Activated naive CD4-positive, alpha-beta T cell treated with anti-CD3 and anti-CD28 coated beads for 36 hours (primary cell): ENCODE measurements at regions not wholly inside any gene's neighbourhood (a gene's known extent, or its start where the extent isn't known, plus 50 kb on each side); places are given as distances from the start of the nearest gene placed in this dataset.
"Not testable (repeated sequence)": the region's sequence is repeated elsewhere in the genome, so short reads cannot be mapped to it uniquely, and the experiment has no call there.

Experiments used
- CTCF ChIA-PET: fragments of 350-600 bp; sonication (Branson Sonifier 250); formaldehyde crosslinking; loops from one replicate; lab custom pipeline; 2021; ENCODE audit warnings: antibody characterized with exemption; lab: Charles Lee
- DNase-seq: peaks from one replicate; pipeline ENCODE4 v3.0.0-alpha.2; 2020
- H3K27ac Mint-ChIP-seq: one replicate; pipeline ENCODE4 v1.8.0; 2021; ENCODE audit warnings: mild to moderate bottlenecking, mixed read lengths
- H3K27me3 Mint-ChIP-seq: one replicate; pipeline ENCODE4 v1.8.0; 2021; ENCODE audit warnings: low read depth, mixed read lengths
- H3K36me3 Mint-ChIP-seq: one replicate; pipeline ENCODE4 v1.8.0; 2021; ENCODE audit warnings: low read depth, mixed read lengths
- H3K4me1 Mint-ChIP-seq: one replicate; pipeline ENCODE4 v1.8.0; 2021; ENCODE audit warnings: low read depth, mixed read lengths
- H3K4me3 Mint-ChIP-seq: one replicate; pipeline ENCODE4 v1.8.0; 2021; ENCODE audit warnings: mild to moderate bottlenecking, moderate library complexity, mixed read lengths
- H3K9me3 Mint-ChIP-seq: one replicate; pipeline ENCODE4 v1.8.0; 2021; ENCODE audit warnings: mixed read lengths
- intact Hi-C: fragments of 100-400 bp; cut with micrococcal nuclease; formaldehyde crosslinking; loops from one replicate; pipeline ENCODE4 v1.15.1; 2023

DNA sequence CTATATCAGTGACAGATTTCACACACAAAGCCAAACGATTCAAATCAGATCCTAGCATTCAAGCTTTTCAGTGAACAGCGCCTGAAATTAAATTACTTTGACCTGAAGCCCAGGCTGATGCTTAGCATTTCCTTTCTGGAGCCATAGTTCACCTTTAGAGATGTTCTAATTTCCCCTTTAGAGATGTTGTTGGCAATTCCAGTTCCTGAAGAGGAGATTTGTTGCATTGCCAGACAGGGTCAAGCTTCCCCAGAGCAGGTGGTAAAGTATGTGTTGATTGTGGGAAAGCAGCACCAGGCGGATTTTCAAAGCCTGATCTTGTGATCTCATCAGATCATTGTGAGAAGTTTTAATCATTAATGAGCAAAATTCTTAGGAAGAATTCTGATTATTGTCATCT lies 609.8 kb upstream of the KLF12 start:
- Mint-ChIP-seq H3K4me1 (no peaks in the 10 kb centered on the region), H3K9me3 (no peaks in the 10 kb centered on the region), H3K36me3 (no peaks in the 10 kb centered on the region), H3K27me3 (no peaks in the 10 kb centered on the region), H3K27ac (no peak overlapping the region), H3K4me3 (no peak overlapping the region)
- CTCF ChIA-PET: no interaction called here
- intact Hi-C loops: no loop called here
- DNase-seq: no peak

DNA sequence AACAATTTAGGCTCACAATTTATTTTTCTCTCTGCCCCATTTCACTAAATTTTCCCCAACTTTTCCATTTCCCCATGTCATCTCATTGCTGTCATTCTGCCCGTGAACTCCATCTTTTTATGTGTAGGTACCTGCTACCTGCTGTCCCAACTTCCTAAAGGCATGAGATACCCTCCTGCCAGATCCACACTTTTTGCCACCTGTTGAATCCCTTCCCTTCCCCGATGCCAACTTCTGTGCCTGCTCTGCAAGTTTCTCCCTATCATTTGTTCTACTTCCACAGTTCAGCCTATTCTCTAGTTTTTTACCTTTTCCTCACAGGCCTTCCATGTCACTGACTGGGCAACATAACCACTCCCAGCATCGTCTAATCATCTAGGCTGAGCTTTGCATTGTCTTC lies 607.5 kb upstream of the KLF12 start:
- Mint-ChIP-seq H3K27ac (no peak overlapping the region), H3K4me1 (no peaks in the 10 kb centered on the region), H3K27me3 (no peaks in the 10 kb centered on the region), H3K36me3 (no peaks in the 10 kb centered on the region), H3K9me3 (no peaks in the 10 kb centered on the region), H3K4me3 (no peak overlapping the region)
- DNase-seq: no peak
- CTCF ChIA-PET: no interaction called here
- intact Hi-C loops: no loop called here

DNA sequence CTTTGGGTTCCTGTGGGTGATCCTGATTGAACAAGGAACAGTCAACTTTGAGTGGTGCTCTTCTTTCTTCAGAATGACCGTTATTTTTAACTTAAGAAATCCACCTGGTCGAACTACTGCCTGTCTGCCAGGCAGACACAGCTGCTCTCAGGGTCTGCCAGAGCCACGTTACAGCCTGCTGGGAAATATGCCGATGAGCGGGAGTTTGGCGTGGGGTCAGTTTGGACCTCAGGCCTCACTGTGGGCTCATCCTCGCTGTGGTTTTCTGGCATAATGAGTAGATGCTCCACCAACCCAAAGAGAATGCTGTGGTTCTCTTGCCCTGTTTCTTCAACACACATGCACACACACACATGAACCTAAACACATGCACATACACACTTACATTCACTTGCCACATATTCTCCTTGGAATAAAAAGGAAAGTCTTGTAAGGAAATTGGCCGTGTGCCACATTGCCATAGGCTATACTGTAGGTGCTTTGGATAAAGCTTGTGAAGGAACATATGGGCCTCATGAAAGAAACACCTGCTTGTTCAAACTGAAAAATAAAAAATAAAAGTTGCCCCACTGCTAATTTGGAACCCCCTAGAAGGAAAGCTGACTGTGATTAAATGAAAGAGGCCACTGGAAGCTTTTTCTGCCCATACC lies 598.7 kb upstream of the KLF12 start:
- no peak overlapping the region for H3K27ac Mint-ChIP-seq
- DNase-seq: no peak
- no peak overlapping the region for H3K4me3 Mint-ChIP-seq
- H3K36me3 Mint-ChIP-seq: no peaks in the 10 kb centered on the region
- no peaks in the 10 kb centered on the region for H3K9me3 Mint-ChIP-seq
- no peaks in the 10 kb centered on the region for H3K4me1 Mint-ChIP-seq
- intact Hi-C loops: no loop called here
- CTCF ChIA-PET: no interaction called here
- no peaks in the 10 kb centered on the region for H3K27me3 Mint-ChIP-seq

DNA sequence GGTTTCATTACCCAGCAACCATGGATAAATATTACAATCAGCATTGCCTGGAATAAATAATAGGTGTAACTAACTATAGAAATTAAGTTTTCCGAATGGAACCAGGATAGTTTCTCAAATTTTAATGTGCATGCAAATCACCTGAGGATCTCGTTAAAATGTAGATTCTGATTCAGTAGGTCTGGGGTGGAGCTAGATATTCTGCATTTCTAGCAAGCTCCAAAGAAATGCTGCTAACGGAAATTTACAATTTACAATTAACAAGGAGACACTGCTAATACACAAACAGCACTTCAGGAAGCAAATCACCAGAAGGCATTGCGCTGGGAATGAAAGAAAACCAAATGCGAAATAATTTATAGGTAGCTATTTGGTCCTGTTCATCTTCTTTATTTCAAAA lies 597.5 kb upstream of the KLF12 start:
- Mint-ChIP-seq H3K27ac (no peak overlapping the region), H3K4me3 (no peak overlapping the region), H3K4me1 (no peaks in the 10 kb centered on the region), H3K36me3 (no peaks in the 10 kb centered on the region), H3K27me3 (no peaks in the 10 kb centered on the region), H3K9me3 (no peaks in the 10 kb centered on the region)
- intact Hi-C loops: no loop called here
- CTCF ChIA-PET: no interaction called here
- no peak for DNase-seq

DNA sequence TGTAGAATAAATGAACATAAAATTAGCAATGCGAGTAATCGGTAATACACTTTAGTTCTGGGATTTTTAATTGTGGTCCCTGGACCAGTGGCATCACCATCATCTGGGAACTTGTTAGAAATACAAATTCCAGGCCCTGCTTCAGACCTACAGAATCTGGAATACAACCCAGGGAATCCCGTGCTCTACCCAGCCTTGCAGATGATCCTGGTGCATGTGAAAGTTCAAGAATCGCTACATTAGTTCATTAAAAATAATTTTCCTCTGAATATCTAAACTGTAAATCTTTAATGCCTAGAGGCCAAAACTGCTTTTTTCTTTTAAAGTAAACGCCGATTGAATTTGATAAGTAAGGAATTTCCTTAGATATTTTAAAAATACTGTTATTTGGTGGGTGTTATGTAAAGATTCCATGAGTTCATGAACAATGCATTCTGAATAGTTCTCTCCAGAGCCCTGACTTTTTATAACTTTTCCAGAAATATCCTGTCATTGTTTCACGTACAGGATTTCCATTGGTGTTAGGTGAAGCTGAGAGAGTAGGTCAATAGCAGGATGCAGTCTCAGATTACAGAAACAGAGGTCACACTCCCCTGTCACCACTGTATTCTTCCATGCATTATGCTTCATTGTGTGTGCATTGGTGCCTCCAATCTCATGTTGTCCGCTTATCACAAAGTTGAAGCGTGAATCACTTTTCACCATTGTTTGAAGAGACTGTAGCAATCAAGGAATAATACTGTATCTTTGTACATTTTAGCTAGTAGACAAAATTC lies 596.5 kb upstream of the KLF12 start:
- Mint-ChIP-seq H3K9me3 (no peaks in the 10 kb centered on the region), H3K4me1 (no peaks in the 10 kb centered on the region), H3K27me3 (no peaks in the 10 kb centered on the region), H3K4me3 (no peak overlapping the region), H3K27ac (no peak overlapping the region), H3K36me3 (no peaks in the 10 kb centered on the region)
- CTCF ChIA-PET: no interaction called here
- DNase-seq: no peak
- intact Hi-C loops: no loop called here

DNA sequence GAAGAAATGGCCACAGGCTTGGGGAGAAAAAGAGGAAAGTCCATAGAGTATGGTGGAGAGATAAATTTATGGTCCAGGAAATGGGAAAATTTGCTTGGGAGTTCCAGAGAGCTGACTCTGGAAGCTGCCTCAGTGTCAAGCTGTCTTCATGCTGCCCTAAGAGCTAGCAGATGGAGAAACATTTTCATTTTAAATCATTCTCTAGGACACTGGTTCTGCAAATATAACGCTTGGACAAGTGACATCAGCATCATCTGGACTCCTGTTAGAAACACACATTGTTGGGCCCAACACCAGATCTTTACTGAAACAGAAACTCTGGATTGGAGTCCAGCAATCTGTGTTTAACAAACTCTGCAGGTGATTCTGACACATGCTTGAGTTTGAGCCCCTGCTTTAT lies 592.0 kb upstream of the KLF12 start:
- CTCF ChIA-PET: no interaction called here
- DNase-seq: no peak
- intact Hi-C loops: no loop called here
- Mint-ChIP-seq H3K4me1 (no peaks in the 10 kb centered on the region), H3K36me3 (no peaks in the 10 kb centered on the region), H3K27me3 (peaks cover 2% of the 10 kb centered on the region), H3K27ac (no peak overlapping the region), H3K4me3 (no peak overlapping the region), H3K9me3 (no peaks in the 10 kb centered on the region)

DNA sequence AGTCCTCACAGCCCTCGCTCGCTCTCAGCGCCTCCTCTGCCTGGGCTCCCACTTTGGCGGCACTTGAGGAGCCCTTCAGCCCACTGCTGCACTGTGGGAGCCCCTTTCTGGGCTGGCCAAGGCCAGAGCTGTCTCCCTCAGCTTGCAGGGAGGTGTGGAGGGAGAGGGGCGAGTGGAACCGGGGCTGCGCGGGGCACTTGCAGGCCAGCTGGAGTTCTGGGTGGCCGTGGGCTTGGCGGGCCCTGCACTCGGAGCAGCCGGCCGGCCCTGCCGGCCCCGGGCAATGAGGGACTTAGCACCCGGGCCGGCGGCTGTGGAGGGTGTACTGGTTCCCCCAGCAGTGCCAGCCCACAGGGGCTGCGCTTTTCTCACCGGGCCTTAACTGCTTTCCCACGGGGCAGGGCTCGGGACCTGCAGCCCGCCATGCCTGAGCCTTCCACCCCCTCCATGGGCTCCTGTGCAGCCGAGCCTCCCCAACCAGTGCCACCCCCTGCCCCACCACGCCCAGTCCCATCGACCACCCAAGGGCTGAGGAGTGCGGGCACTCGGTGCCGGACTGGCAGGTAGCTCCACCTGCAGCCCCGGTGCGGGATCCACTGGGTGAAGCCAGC lies 584.1 kb upstream of the KLF12 start:
- H3K4me1 Mint-ChIP-seq, intact Hi-C loops, H3K36me3 Mint-ChIP-seq, H3K4me3 Mint-ChIP-seq, H3K9me3 Mint-ChIP-seq, CTCF ChIA-PET, DNase-seq, H3K27me3 Mint-ChIP-seq, H3K27ac Mint-ChIP-seq: not testable (repeated sequence)

DNA sequence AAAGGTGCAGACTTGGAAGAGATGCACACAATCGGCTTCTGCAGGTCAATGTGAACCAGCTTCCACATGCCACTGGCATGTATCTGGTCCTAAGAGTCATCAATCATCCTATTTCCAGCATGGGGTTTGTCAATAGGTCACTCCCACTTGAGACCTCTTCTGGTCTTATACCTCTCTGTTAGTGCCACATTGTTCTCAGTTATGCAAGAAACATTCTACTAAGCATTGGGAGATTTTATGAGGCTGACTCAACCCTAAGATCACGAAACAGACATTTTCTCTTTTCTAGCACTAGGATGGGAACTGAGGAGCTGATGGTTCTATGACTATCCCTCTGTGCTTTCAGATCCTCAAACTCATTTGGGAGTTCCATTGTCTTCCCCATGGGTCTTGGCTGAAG lies 581.5 kb upstream of the KLF12 start:
- no peak for DNase-seq

DNA sequence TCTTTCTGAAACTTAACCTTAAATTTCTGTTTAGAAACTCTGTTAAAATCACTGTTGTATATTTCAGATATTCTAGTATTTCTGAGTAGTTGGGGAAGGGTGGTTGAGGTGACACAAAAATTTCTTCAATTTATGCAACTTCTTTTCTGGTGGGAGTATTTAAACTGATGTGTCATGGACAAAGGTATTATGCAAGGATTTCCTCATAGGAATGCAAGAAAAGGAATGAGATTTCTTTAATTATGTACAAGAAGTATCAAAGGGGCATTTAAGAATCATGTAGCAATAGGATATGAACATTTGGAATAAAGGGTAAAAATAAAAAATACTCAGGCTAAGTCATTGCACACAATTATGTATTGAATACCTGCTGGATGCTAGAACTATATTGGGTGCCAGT lies 575.8 kb upstream of the KLF12 start:
- CTCF ChIA-PET: no interaction called here
- H3K36me3 Mint-ChIP-seq: no peaks in the 10 kb centered on the region
- H3K4me3 Mint-ChIP-seq: no peak overlapping the region

More for the DNA sequence above, 581.5 kb upstream of the KLF12 start:
- no peak overlapping the region for H3K27ac Mint-ChIP-seq
- H3K4me1 Mint-ChIP-seq: no peaks in the 10 kb centered on the region
- no peaks in the 10 kb centered on the region for H3K9me3 Mint-ChIP-seq
- H3K4me3 Mint-ChIP-seq: no peak overlapping the region
- no peaks in the 10 kb centered on the region for H3K36me3 Mint-ChIP-seq
- intact Hi-C loops: no loop called here
- H3K27me3 Mint-ChIP-seq: no peaks in the 10 kb centered on the region
- CTCF ChIA-PET: no interaction called here

DNA sequence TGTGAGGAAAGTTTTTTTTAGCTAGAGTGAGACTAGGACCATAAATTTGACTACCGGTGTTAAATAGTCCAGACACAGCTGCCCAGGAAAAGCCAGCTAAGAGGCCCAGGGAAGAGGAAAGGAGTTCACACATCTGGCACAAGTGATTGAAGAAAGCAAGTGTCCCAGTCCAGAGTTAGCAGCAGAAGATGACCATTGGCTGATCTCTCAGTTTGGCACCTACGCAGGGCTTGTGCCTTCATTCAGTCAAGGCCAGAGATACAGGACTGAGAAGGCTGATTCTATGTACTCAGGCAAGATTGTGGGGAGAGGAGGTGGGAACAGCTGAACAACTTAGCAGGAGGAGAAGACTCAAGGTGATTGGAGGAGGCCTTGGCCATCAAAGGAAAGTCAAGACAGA lies 575.0 kb upstream of the KLF12 start:
- Mint-ChIP-seq H3K36me3 (no peaks in the 10 kb centered on the region), H3K4me3 (no peak overlapping the region), H3K27me3 (no peaks in the 10 kb centered on the region), H3K27ac (no peak overlapping the region), H3K4me1 (no peaks in the 10 kb centered on the region), H3K9me3 (no peaks in the 10 kb centered on the region)
- no peak for DNase-seq
- CTCF ChIA-PET: no interaction called here
- intact Hi-C loops: no loop called here

More for the DNA sequence above, 575.8 kb upstream of the KLF12 start:
- no peak overlapping the region for H3K27ac Mint-ChIP-seq
- DNase-seq: no peak
- H3K27me3 Mint-ChIP-seq: no peaks in the 10 kb centered on the region
- H3K4me1 Mint-ChIP-seq: no peaks in the 10 kb centered on the region
- no peaks in the 10 kb centered on the region for H3K9me3 Mint-ChIP-seq
- intact Hi-C loops: no loop called here

DNA sequence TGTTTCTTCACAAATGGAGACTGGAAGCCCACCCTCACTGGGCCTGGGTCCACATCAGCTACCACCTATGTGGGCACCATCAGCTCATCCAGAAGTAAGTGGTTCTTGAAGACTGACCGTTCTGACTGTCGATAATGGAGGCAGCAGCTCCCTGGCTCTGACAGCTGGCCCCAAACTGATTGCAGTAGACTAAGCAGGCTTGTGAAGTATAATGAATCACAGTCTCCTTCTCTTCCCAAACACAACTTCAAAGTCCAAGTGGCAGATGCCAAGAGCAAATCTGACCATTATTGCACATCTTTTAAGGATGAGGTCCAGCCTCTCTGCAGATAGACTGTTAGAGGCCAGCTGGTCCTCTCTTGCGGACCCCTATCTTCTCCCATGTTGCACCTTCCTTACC lies 574.4 kb upstream of the KLF12 start:
- CTCF ChIA-PET: no interaction called here
- intact Hi-C loops: no loop called here

DNA sequence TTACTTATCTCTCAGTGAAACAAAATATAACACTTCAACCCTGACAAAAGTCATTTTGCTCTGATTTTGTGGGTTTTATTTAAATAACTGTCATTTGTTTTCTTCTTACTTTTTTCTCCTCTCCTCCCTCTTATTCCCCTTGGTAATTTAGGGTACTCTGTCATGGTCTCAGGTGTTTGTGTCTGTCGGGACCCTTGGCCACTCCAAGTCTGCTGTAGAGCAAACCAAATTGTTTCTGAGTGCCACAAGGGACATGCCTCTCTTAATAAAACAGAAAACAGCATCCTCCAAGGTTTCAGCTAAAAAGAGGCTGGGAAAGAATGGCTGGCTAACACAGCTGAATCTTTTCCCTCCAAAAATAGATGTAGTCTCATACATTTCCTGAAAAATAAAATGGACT lies 573.1 kb upstream of the KLF12 start:
- intact Hi-C loops: no loop called here
- no peak for DNase-seq
- no peaks in the 10 kb centered on the region for H3K27me3 Mint-ChIP-seq
- H3K9me3 Mint-ChIP-seq: no peaks in the 10 kb centered on the region
- H3K4me3 Mint-ChIP-seq: no peak overlapping the region
- H3K36me3 Mint-ChIP-seq: no peaks in the 10 kb centered on the region
- H3K4me1 Mint-ChIP-seq: no peaks in the 10 kb centered on the region
- no peak overlapping the region for H3K27ac Mint-ChIP-seq
- CTCF ChIA-PET: interaction anchor here (0.7 kb wide), 1 partner anchor 647 kb away, joined by 4 read pairs; no protein-coding TSS in a partner anchor

More for the DNA sequence above, 574.4 kb upstream of the KLF12 start:
- H3K4me3 Mint-ChIP-seq: no peak overlapping the region
- H3K36me3 Mint-ChIP-seq: no peaks in the 10 kb centered on the region
- no peaks in the 10 kb centered on the region for H3K9me3 Mint-ChIP-seq
- H3K27ac Mint-ChIP-seq: no peak overlapping the region
- no peak for DNase-seq
- H3K4me1 Mint-ChIP-seq: no peaks in the 10 kb centered on the region
- H3K27me3 Mint-ChIP-seq: no peaks in the 10 kb centered on the region

DNA sequence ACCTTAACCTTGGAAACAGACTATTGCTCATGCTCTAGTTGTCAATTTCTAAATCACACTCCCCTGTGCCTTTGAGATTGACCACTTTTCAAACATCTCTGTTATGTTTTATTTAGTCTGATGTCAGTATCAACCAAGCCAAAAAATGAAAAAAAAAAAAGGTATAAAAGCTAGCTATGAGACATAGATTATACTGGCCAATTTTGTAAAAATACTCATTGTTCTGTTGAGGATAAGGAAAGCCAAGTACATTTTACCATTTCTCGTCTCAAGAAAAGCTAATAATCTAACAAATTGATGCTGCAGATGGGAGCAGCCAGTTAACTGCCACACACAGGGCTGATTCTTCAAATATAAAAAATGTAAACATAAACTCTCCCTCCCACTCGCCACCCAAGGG lies 572.6 kb upstream of the KLF12 start:
- Mint-ChIP-seq H3K4me1 (no peaks in the 10 kb centered on the region), H3K27me3 (no peaks in the 10 kb centered on the region), H3K4me3 (no peak overlapping the region), H3K27ac (no peak overlapping the region), H3K36me3 (no peaks in the 10 kb centered on the region), H3K9me3 (no peaks in the 10 kb centered on the region)
- CTCF ChIA-PET: interaction anchor here (0.7 kb wide), 1 partner anchor 647 kb away, joined by 4 read pairs; no protein-coding TSS in a partner anchor
- intact Hi-C loops: no loop called here
- DNase-seq: no peak
